Hypothalamus (tissue), 51 donors: ENCODE measurements at regions not wholly inside any gene's neighbourhood (a gene's known extent, or its start where the extent isn't known, plus 50 kb on each side); places are given as distances from the start of the nearest gene placed in this dataset.
A peak's percentile ranks its signal among the peaks of the same experiment; 100 is the strongest.

Experiments
- DNase-seq, 51 donors: peaks; one replicate each; lab custom pipeline; 2025; lab: John Stamatoyannopoulos, UW

GRCh38 chr5:61621202-61621650, 289.2 kb downstream of the ZSWIM6 start:
- DNase-seq = peak; percentile 18 to 97 (median 84)

- no peak for DNase-seq
Measured at GRCh38 chr5:61622156-61622555, 290.1 kb downstream of the ZSWIM6 start.

- peak in 13 of 51 donors; percentile 16 to 78 (median 28) for DNase-seq
Measured at GRCh38 chr5:61623401-61624069, 291.5 kb downstream of the ZSWIM6 start.

DNA sequence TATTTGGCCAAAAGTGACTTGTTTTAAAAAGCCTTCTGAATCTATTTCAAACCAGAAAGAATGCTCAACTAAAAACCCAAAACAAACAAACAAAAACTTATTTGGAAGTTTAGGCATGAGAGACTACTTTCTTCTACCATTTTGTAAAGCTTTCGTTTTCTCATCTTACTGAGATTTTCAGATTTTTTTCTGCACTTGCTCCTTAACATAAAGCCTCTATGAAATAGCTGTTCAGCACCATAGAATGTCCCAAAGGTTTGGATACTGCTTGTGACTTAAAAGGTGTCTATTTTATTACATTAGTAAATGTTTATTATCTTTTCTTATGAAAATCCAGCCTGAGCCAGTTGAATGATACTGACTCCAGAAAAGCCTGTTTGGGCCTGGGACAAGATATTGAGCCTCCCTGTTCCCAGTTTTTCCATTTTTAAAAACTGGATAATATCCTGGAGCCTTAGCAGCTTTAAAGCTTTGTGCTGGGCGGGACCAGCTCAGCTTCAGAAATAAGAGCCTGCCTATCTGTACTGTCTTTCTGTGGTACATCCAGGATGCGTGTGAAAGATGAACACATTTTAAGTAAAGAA, 292.6 kb downstream of the ZSWIM6 start:
- DNase-seq = no peak

DNA sequence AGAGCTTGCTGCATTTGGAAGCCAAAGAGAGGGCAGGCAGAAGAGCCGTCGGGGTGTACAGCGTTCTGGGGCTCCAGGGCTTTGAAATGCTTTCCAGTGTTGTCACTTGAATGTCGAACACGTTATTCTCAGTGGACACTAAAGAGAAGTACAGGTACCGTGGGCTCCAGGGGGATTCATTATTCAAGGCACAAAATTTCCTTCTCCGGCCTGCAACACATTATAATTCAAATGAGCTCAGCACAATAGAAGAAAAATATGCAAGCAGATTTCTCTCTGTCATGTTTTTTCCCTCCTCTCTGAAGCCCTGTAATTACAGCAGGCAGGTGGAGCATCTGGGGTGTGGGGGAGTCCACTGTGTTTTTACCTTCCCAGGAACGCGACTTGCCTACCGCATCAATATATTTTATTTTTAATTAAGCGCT, 293.1 kb downstream of the ZSWIM6 start:
- peak in 2 of 51 donors; percentile 46 to 88 for DNase-seq

GRCh38 chr5:61625681-61626621, 293.9 kb downstream of the ZSWIM6 start:
- peak; percentile 28 to 90 (median 76) for DNase-seq

DNA sequence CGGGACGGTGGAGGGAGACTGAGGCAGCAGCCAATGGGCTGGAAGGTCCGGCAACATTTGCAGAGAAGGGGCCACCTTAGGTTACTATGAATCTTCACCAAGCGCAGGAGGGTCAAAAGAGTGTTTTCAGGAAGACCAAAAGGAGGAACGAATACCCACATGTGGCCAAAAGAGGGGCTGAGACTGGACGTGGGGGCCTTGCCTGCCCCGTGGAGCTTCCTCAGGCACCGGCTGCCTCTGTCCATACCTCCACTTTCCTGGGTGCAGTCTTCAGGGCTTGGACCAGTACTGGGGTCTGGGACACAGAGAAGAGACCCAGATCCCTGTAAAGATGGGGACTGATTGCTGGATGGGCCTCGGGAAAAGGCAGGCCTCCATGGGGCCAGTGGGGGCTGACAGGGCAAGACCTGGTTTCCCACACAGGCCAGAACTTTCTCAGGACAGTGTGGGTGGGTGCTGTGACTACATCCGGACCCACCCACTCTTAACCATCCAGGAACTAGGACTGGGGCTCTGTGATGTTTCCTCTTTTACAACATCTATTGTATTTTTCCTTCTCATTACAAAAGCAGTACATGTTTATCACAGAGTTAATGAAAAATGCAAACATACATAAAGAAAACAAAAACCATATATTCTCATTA, 294.7 kb downstream of the ZSWIM6 start:
- peak in 4 of 51 donors; percentile 16 to 66 (median 32) for DNase-seq

DNA sequence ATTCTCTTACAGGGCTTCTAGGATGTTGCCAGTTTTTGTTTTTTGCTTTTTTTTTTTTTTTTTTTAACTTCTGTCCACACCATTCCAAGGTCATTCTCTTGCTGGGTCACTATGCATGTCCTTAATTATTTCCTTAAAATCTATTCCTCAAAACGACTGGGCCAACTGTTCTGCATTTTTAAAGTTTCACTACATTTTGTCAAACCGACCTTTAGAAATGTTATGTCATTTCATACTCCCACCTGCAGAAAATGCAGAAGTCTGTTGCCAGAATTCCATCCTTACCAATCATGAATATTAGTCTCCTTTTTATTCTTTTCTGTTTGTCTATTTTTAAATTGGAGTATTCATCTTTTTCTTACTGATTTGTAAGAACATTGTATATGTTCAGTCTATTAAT, 295.5 kb downstream of the ZSWIM6 start:
- DNase-seq = no peak

GRCh38 chr5:61630908-61631307, 298.9 kb downstream of the ZSWIM6 start:
- DNase-seq = no peak

GRCh38 chr5:61631438-61631941, 299.4 kb downstream of the ZSWIM6 start:
- DNase-seq = peak; percentile 15 to 95 (median 80)

DNA sequence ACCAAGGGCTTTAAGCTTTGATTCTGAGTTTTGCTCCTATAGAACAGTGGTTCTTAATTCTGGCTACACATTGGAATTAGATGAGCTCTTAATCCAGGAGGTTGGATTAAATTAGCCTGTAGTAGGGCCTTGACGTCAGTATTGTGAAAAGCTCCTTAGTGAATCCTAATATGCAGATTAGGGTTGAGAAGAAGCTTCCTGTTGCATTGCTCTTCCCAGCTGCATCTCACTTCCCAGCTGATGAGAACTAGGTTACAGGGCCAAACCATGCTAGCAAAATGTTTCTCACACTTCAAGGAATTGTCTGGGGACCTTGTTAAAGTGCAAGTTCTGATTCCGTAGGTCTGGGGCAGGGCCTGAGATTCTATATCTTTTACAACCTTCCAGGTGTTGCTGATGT, 300.0 kb downstream of the ZSWIM6 start:
- peak in 1 of 51 donors; percentile 65 for DNase-seq

GRCh38 chr5:61635271-61635670, 303.2 kb downstream of the ZSWIM6 start:
- peak in 1 of 51 donors; percentile 54 for DNase-seq

GRCh38 chr5:61637566-61637965, 305.5 kb downstream of the ZSWIM6 start:
- DNase-seq = peak in 10 of 51 donors; percentile 13 to 68 (median 30)

DNA sequence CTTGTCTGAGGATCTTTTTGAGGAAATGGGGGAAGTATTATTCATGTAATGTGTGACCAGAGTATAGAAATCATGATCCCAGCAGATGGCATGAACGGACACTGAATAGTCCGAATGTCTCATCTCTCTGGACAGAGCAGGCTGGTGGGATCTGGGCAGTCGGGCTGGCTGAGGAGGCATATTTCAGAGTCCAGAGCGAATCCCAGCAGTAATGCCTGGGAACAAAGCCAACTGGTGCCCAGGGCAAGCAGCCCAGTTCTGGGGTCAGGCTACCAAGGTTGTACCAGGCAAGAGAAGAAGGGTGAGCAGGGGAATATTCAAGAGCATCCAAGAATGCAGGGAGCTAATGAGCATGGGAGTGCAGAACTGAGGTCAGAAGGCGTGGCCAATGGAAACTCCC, 306.4 kb downstream of the ZSWIM6 start:
- peak in 46 of 51 donors; percentile 16 to 85 (median 59) for DNase-seq

DNA sequence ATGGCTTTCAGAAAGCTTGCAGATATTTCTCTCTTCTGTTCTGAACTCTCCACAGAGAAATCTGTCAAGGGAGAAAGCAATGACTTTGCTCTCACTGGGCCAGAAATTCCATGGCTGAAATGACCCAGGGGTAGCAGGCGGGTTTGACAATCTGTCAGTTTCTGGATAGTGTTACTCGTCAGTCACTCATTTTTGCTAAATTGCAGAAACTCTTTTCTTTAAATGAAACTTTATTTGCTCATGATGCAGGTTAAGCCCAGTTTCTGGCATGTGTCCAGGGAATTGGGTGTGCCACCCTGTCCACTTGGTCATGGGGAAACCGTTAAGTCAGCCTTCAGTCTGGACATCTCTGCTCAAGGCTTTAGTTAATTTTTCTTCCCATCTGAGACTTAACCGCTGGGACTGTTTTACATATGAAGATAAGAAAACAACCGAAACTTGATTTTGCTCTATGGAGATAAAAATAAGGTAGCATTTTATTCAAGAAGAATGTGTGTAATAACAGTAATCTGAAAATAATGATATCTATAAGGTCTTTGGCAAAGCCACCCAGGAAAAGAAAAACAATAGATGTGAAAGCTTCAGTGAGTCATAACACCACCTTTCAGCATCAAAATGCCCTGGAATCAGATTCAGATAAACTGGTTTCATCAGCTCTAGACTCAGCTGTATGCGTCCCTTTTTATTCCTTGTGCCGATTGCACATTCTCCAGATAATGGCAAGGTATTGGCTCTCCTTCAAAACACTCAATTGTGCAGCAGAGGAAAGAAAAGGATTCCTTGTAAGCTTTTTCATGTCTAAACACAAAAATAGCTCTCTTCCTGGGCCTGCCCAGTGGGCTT, 308.3 kb downstream of the ZSWIM6 start:
- DNase-seq = peak in 1 of 51 donors; percentile 33

DNA sequence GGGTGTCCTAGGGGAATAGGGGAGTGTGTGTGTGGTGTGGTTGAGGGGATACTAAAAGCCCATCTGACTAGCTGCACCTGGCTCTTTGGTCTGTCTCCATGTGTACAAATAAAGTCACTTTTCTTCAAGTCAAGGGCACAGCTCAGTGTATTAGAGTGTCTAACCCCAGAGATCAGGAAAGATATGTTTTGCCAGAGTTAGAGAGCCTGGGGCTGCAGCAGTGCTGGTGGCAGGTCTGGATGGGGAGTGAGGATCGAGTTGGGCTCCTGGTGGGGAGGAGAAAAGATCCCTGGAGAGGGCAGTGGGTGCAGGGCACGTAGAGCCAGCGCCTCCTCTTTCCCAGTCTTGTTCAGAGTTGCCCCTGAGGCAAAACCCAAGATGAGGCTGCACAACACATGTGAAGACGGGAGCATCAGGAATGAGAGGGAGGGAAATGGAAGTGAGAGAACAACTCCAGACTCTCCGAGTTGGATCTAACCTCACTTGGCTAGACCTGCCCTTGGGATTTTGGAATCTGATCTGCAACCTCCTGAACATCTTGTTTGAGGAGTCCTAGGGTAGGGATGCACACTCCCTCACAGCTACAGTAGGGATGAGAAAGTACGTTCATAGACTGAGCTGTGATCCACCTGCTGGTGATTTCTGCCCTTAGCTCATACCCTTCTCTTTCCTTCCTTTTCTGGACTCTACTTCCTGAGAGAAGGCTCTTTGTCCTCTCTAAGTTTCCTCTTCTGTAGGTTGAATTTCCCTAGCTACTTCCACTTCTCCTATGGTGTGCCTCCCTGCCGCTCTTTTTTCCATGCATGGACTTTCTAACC, 309.9 kb downstream of the ZSWIM6 start:
- no peak for DNase-seq

DNA sequence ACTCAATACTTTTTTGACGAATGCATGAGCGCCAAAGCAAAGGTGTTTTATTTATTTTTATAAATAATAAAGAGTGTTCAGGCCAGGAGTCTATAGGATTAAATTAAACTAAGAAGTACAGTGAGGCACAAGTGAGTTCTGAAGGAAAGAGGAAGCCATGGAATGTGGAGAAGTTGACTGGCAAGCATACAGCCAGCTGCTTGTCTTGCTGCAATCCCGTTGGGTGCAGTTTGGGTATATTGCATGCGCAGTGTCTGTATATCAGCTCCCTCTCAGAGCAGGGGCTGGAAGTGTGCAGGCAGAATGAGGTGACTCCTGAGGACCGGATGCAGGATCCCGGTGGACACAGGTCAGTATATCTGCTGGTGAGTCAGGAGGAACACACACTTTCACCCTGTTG, 315.6 kb downstream of the ZSWIM6 start:
- no peak for DNase-seq

DNA sequence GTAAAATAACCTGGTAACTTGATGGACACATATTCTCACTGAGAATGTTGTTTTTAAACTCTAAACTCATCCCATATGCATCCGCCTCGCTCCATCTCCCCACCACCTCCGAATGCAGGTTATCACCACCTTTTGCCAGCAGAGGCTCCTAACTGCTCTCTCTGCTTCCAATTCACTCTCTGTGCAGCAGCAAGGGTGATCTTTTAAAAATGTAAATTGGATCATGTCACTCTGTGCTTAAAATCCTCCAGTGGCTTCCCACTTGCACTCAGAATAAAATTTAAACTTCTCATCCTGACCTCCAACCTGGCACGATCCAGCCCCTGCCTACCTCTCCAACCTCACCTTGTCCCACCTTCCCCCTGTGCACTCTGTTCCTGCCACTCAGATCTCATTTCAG, 317.2 kb downstream of the ZSWIM6 start:
- no peak for DNase-seq

GRCh38 chr5:61649971-61650370, 317.9 kb downstream of the ZSWIM6 start:
- no peak for DNase-seq
